Nephron progenitor cell (in vitro differentiated cells): ENCODE measurements at regions not wholly inside any gene's neighbourhood (a gene's known extent, or its start where the extent isn't known, plus 50 kb on each side); places are given as distances from the start of the nearest gene placed in this dataset.
A peak's percentile ranks its signal among the peaks of the same experiment; 100 is the strongest.

Source experiments
- DNase-seq: peaks from one replicate; pipeline ENCODE4 v3.0.0; 2021
- H3K27ac Mint-ChIP-seq: 2 replicates; pipeline ENCODE4 v1.8.0; 2021; ENCODE audit warnings: mild to moderate bottlenecking, moderate library complexity, mixed read lengths
- H3K27me3 Mint-ChIP-seq: 2 replicates; pipeline ENCODE4 v1.8.0; 2021; ENCODE audit warnings: mild to moderate bottlenecking, low read depth, mixed read lengths; ENCODE audit not compliant: poor library complexity
- H3K36me3 Mint-ChIP-seq: 2 replicates; pipeline ENCODE4 v1.8.0; 2021; ENCODE audit warnings: low read depth, mixed read lengths
- H3K4me1 Mint-ChIP-seq: 2 replicates; pipeline ENCODE4 v1.8.0; 2021; ENCODE audit warnings: mixed read lengths
- H3K4me3 Mint-ChIP-seq: 2 replicates; pipeline ENCODE4 v1.8.0; 2021; ENCODE audit warnings: mild to moderate bottlenecking, moderate library complexity, mixed read lengths
- H3K9me3 Mint-ChIP-seq: 2 replicates; pipeline ENCODE4 v1.8.0; 2021; ENCODE audit warnings: mild to moderate bottlenecking, moderate library complexity, mixed read lengths
- TF ChIP-seq, protein P1 (sequence below): fragments of 200-600 bp; sonication (generic); IDR thresholded peaks from 2 replicates; pipeline ENCODE4 v1.5.0; 2021; ENCODE audit warnings: antibody characterized with exemption

DNA sequence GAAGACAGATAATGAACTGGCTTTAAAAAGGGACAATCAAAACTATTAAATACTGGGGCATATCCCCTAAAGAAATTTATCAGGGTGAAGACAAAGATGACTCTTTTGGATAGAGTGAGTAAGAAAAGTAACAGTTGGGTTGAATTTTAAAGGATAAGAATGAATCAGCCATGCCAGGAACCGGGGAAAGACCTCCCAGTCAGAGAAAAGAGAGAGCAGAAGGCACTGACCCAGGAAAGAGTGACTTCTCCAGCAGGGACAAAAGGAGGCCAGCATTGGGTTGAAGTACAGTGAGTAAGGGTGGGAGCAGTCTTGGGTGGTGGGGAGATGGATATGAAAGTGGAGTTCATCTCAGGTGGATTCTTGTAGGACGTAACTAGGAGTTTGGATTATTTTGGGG, 516.9 kb upstream of the JAG1 start:
- TF ChIP-seq, protein P1, sequence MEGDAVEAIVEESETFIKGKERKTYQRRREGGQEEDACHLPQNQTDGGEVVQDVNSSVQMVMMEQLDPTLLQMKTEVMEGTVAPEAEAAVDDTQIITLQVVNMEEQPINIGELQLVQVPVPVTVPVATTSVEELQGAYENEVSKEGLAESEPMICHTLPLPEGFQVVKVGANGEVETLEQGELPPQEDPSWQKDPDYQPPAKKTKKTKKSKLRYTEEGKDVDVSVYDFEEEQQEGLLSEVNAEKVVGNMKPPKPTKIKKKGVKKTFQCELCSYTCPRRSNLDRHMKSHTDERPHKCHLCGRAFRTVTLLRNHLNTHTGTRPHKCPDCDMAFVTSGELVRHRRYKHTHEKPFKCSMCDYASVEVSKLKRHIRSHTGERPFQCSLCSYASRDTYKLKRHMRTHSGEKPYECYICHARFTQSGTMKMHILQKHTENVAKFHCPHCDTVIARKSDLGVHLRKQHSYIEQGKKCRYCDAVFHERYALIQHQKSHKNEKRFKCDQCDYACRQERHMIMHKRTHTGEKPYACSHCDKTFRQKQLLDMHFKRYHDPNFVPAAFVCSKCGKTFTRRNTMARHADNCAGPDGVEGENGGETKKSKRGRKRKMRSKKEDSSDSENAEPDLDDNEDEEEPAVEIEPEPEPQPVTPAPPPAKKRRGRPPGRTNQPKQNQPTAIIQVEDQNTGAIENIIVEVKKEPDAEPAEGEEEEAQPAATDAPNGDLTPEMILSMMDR = no peak
- Mint-ChIP-seq H3K4me3 (no peak overlapping the region), H3K27ac (peak overlapping the region; percentile 20), H3K36me3 (no peaks in the 10 kb centered on the region), H3K9me3 (peaks cover 12% of the 10 kb centered on the region), H3K27me3 (no peaks in the 10 kb centered on the region), H3K4me1 (peaks cover 50% of the 10 kb centered on the region)
- DNase-seq = no peak

- peaks cover 64% of the 10 kb centered on the region for H3K4me1 Mint-ChIP-seq
- H3K27ac Mint-ChIP-seq = peak overlapping the region; percentile 44
- peaks cover 3% of the 10 kb centered on the region for H3K9me3 Mint-ChIP-seq
- no peak for DNase-seq
- no peaks in the 10 kb centered on the region for H3K27me3 Mint-ChIP-seq
- H3K36me3 Mint-ChIP-seq = no peaks in the 10 kb centered on the region
- TF ChIP-seq, protein P1 = no peak
- H3K4me3 Mint-ChIP-seq = no peak overlapping the region
Observed at GRCh38 chr20:11192106-11192505, 518.3 kb upstream of the JAG1 start.

DNA sequence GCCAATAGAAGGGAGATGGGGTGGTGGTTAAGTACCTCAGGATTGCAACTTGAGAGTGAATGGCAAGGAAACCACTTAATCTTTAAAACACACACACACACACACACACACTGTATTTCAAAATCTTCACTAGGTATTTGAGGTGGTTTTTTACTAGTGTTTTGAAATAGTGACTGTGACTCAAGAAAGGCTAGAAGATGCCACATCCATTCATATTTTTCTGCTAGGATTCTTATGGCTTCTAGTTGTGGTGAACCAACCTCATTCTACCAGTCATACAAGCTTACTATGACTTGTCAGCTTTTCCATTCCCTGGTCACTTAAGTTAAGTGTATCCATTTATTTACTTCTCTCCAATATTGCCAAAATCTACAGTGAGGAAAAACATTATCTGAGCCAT, 519.4 kb upstream of the JAG1 start:
- Mint-ChIP-seq H3K27me3 (peaks cover 4% of the 10 kb centered on the region), H3K4me1 (peaks cover 74% of the 10 kb centered on the region), H3K4me3 (no peak overlapping the region), H3K9me3 (no peaks in the 10 kb centered on the region), H3K36me3 (no peaks in the 10 kb centered on the region), H3K27ac (no peak overlapping the region)
- TF ChIP-seq, protein P1 = no peak
- no peak for DNase-seq

GRCh38 chr20:11195169-11195568, 521.4 kb upstream of the JAG1 start:
- Mint-ChIP-seq H3K27ac (peak overlapping the region; percentile 86), H3K36me3 (no peaks in the 10 kb centered on the region), H3K4me3 (peak overlapping the region; percentile 18), H3K27me3 (peaks cover 4% of the 10 kb centered on the region), H3K9me3 (no peaks in the 10 kb centered on the region), H3K4me1 (peaks cover 73% of the 10 kb centered on the region)
- DNase-seq = peak; percentile 71
- TF ChIP-seq, protein P1 = no peak

GRCh38 chr20:11195899-11196558, 522.2 kb upstream of the JAG1 start:
- Mint-ChIP-seq H3K4me3 (peak overlapping the region; percentile 46), H3K27me3 (peaks cover 4% of the 10 kb centered on the region), H3K9me3 (no peaks in the 10 kb centered on the region), H3K27ac (peak overlapping the region; percentile 86), H3K4me1 (peaks cover 75% of the 10 kb centered on the region), H3K36me3 (no peaks in the 10 kb centered on the region)
- DNase-seq = no peak
- TF ChIP-seq, protein P1 = no peak

DNA sequence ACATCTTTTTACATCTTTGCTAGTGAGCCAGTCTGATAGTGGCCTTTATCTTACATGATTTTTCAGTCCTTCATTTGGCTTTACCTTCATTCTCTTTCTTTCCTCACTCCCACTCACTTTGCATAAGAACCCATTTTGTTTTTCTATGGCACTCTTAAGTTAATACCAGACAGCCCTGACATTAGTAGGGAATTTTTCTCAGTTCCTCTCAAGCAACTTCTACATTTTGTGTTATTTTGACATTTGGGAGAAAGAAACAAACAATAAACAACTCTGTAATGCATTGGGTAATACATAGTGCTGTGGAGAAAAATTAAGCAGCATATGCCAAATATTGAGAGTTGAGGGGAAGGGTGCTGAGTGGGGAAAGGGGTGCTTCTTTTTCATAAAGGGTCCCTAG, 524.1 kb upstream of the JAG1 start:
- TF ChIP-seq, protein P1 = no peak
- Mint-ChIP-seq H3K36me3 (no peaks in the 10 kb centered on the region), H3K4me1 (peaks cover 61% of the 10 kb centered on the region), H3K9me3 (no peaks in the 10 kb centered on the region), H3K4me3 (no peak overlapping the region), H3K27ac (no peak overlapping the region), H3K27me3 (peaks cover 4% of the 10 kb centered on the region)
- no peak for DNase-seq
